PFSK-1 (cell line): ENCODE measurements at regions not wholly inside any gene's neighbourhood (a gene's known extent, or its start where the extent isn't known, plus 50 kb on each side); places are given as distances from the start of the nearest gene placed in this dataset.

ENCODE experiments used
- FOXP2 ChIP-seq: optimal IDR thresholded peaks from 2 replicates; pipeline ENCODE3; 2011; ENCODE audit warnings: borderline replicate concordance, control low read depth, inconsistent platforms; ENCODE audit not compliant: insufficient read depth; ENCODE audit errors: extremely low read length, extremely low read depth
- POLR2AphosphoS5 ChIP-seq: IDR thresholded peaks from 2 replicates; pipeline ENCODE4 v1.6.1; 2012; ENCODE audit warnings: low read depth, mild to moderate bottlenecking, control low read depth, low read length, moderate library complexity
- SIN3A ChIP-seq: IDR thresholded peaks from 2 replicates; pipeline ENCODE4 v1.6.1; 2012; ENCODE audit warnings: mild to moderate bottlenecking, low read length, moderate library complexity, borderline replicate concordance; ENCODE audit not compliant: insufficient read depth
- TF ChIP-seq, protein P1 (sequence below), 2 experiments: IDR thresholded peaks; 2 replicates each; pipeline versions ENCODE4 v1.6.1 to v1.8.0; 2011 to 2012; ENCODE audit warnings: low read depth in 2 of 2, low read length in 2 of 2, control low read depth in 1 of 2, inconsistent platforms in 1 of 2, mild to moderate bottlenecking in 1 of 2, moderate library complexity in 1 of 2; ENCODE audit not compliant: insufficient read depth in 1 of 2

DNA sequence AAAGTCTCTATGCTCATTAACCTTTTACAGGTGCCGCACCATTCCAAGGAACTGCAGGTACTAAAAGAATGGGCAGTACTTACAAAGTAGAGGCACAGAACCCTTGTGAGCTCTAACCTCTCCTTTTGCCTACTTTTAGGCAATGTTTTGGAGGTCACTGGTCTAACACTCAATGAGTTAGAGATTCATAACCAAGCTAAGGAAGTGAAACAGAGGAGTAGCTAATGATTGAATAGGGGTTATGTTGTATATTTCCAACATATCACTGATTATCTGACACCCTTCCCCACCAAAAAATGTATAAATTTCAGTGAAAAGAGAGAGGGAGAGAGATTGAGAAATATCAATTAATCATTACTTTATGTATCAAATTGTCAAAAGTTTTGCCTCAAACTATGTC, 269.3 kb downstream of the PCDH7 start:
- TF ChIP-seq POLR2AphosphoS5 = no peak
- no peak for TF ChIP-seq FOXP2
- TF ChIP-seq SIN3A = no peak
- TF ChIP-seq, protein P1, sequence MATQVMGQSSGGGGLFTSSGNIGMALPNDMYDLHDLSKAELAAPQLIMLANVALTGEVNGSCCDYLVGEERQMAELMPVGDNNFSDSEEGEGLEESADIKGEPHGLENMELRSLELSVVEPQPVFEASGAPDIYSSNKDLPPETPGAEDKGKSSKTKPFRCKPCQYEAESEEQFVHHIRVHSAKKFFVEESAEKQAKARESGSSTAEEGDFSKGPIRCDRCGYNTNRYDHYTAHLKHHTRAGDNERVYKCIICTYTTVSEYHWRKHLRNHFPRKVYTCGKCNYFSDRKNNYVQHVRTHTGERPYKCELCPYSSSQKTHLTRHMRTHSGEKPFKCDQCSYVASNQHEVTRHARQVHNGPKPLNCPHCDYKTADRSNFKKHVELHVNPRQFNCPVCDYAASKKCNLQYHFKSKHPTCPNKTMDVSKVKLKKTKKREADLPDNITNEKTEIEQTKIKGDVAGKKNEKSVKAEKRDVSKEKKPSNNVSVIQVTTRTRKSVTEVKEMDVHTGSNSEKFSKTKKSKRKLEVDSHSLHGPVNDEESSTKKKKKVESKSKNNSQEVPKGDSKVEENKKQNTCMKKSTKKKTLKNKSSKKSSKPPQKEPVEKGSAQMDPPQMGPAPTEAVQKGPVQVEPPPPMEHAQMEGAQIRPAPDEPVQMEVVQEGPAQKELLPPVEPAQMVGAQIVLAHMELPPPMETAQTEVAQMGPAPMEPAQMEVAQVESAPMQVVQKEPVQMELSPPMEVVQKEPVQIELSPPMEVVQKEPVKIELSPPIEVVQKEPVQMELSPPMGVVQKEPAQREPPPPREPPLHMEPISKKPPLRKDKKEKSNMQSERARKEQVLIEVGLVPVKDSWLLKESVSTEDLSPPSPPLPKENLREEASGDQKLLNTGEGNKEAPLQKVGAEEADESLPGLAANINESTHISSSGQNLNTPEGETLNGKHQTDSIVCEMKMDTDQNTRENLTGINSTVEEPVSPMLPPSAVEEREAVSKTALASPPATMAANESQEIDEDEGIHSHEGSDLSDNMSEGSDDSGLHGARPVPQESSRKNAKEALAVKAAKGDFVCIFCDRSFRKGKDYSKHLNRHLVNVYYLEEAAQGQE (IDR thresholded peaks at IDR 0.05; ENCODE audit: insufficient read depth in 1 of 2, low read depth in 2 of 2, low read length in 2 of 2) = no peak
